Natural killer cell (primary cell): ENCODE measurements at regions not wholly inside any gene's neighbourhood (a gene's known extent, or its start where the extent isn't known, plus 50 kb on each side); places are given as distances from the start of the nearest gene placed in this dataset.

ENCODE experiments used
- ATAC-seq, 3 donors: fragments of 150-1000 bp in 2 of 3; fragments of 200-7000 bp in 1 of 3; cut with Tn5 transposase; 1 replicate in 1 of 3; 2 replicates in 2 of 3; pipeline ENCODE4 v1.10.0; 2021; ENCODE audit warnings: mild to moderate bottlenecking in 2 of 3, moderate library complexity in 2 of 3
- DNase-seq, 2 donors: peaks; one replicate each; pipeline versions ENCODE4 v3.0.0 to v3.0.0-alpha.2; 2013 to 2021; ENCODE audit warnings: mixed read lengths in 1 of 2
- H3K27ac ChIP-seq: one replicate; pipeline ENCODE4 v1.5.1; 2013; ENCODE audit warnings: mild to moderate bottlenecking, low read length
- H3K27me3 ChIP-seq: one replicate; pipeline ENCODE4 v1.6.1; 2013; ENCODE audit warnings: low read length; ENCODE audit not compliant: control insufficient read depth, insufficient read depth
- H3K36me3 ChIP-seq: one replicate; pipeline ENCODE4 v1.6.1; 2013; ENCODE audit warnings: low read length; ENCODE audit not compliant: control insufficient read depth, insufficient read depth
- H3K4me1 ChIP-seq: one replicate; pipeline ENCODE4 v1.6.1; 2013; ENCODE audit warnings: low read length; ENCODE audit not compliant: control insufficient read depth, insufficient read depth
- H3K4me3 ChIP-seq: one replicate; pipeline ENCODE4 v1.5.1; 2013; ENCODE audit warnings: low read length
- H3K9me3 ChIP-seq: one replicate; pipeline ENCODE4 v1.6.1; 2013; ENCODE audit warnings: low read length; ENCODE audit not compliant: control insufficient read depth, insufficient read depth
- H3K27ac Mint-ChIP-seq, 2 donors: one replicate each; pipeline ENCODE4 v1.8.0; 2022; ENCODE audit warnings: mild to moderate bottlenecking in 2 of 2, mixed read lengths in 2 of 2, moderate library complexity in 1 of 2
- H3K27me3 Mint-ChIP-seq, 2 donors: one replicate each; pipeline ENCODE4 v1.8.0; 2022; ENCODE audit warnings: low read depth in 2 of 2, mixed read lengths in 2 of 2
- H3K36me3 Mint-ChIP-seq: one replicate; pipeline ENCODE4 v1.8.0; 2022; ENCODE audit warnings: mixed read lengths
- H3K4me1 Mint-ChIP-seq, 2 donors: one replicate each; pipeline ENCODE4 v1.8.0; 2022; ENCODE audit warnings: mixed read lengths in 2 of 2
- H3K4me3 Mint-ChIP-seq: one replicate; pipeline ENCODE4 v1.8.0; 2022; ENCODE audit warnings: mild to moderate bottlenecking, moderate library complexity, mixed read lengths
- H3K9me3 Mint-ChIP-seq, 2 donors: one replicate each; pipeline ENCODE4 v1.8.0; 2022; ENCODE audit warnings: mixed read lengths in 2 of 2
- WGBS: methylation state at CpG from one replicate; pipeline ENCODE4 v1.1.7; 2013; ENCODE audit warnings: missing lambda C conversion rate; ENCODE audit not compliant: insufficient coverage; 5-methylcytosine and 5-hydroxymethylcytosine counted together
- intact Hi-C: fragments of 100-400 bp; cut with micrococcal nuclease; formaldehyde crosslinking; loops from one replicate; pipeline ENCODE4 v1.14.2; 2022
- TF ChIP-seq, protein P1 (sequence below): fragments of 200-600 bp; IDR thresholded peaks from one replicate; pipeline ENCODE4 v1.8.0; 2022; ENCODE audit warnings: antibody characterized with exemption

DNA sequence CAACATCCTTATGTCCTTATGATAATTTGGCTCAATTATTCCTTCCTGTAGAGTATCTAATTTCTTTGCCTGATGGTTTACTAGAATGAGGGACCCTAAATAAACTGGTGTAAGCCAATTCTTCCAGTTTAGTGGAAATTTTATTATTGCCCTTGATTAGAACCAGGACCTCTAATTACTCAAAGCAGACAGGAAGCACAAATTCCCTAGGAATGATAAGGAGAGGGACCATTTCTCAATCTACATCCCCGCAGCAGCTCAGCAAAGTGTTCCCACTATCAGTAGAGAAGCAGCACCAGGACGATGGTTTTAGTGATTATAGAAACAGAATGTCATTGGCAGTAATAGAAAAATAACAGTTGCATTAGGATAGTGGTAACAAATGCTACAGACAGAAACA, 97.1 kb downstream of the PLPPR4 start:
- no peaks in the 10 kb centered on the region for H3K36me3 Mint-ChIP-seq
- TF ChIP-seq, protein P1, sequence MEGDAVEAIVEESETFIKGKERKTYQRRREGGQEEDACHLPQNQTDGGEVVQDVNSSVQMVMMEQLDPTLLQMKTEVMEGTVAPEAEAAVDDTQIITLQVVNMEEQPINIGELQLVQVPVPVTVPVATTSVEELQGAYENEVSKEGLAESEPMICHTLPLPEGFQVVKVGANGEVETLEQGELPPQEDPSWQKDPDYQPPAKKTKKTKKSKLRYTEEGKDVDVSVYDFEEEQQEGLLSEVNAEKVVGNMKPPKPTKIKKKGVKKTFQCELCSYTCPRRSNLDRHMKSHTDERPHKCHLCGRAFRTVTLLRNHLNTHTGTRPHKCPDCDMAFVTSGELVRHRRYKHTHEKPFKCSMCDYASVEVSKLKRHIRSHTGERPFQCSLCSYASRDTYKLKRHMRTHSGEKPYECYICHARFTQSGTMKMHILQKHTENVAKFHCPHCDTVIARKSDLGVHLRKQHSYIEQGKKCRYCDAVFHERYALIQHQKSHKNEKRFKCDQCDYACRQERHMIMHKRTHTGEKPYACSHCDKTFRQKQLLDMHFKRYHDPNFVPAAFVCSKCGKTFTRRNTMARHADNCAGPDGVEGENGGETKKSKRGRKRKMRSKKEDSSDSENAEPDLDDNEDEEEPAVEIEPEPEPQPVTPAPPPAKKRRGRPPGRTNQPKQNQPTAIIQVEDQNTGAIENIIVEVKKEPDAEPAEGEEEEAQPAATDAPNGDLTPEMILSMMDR: no peak
- H3K27ac Mint-ChIP-seq: no peak overlapping the region
- no peaks in the 10 kb centered on the region for H3K27me3 ChIP-seq
- ATAC-seq (no peak), DNase-seq (no peak)
- no peaks in the 10 kb centered on the region for H3K9me3 ChIP-seq
- peaks cover 3 to 9% of the 10 kb centered on the region in 2 donors for H3K9me3 Mint-ChIP-seq
- H3K27ac ChIP-seq: no peak overlapping the region
- intact Hi-C loops: no loop called here
- 100% methylated on average over 1 of the region's 2 CpGs for WGBS
- H3K4me3 Mint-ChIP-seq: no peak overlapping the region
- no peaks in the 10 kb centered on the region for H3K4me1 ChIP-seq
- no peaks in the 10 kb centered on the region for H3K27me3 Mint-ChIP-seq
- no peaks in the 10 kb centered on the region for H3K36me3 ChIP-seq
- no peaks in the 10 kb centered on the region for H3K4me1 Mint-ChIP-seq
- no peak overlapping the region for H3K4me3 ChIP-seq

GRCh38 chr1:99363531-99363930, 99.2 kb downstream of the PLPPR4 start:
- H3K4me1 Mint-ChIP-seq: no peaks in the 10 kb centered on the region
- Histone ChIP-seq H3K36me3 (no peaks in the 10 kb centered on the region), H3K27ac (no peak overlapping the region), H3K4me1 (no peaks in the 10 kb centered on the region), H3K9me3 (no peaks in the 10 kb centered on the region), H3K27me3 (no peaks in the 10 kb centered on the region), H3K4me3 (no peak overlapping the region)
- no peaks in the 10 kb centered on the region for H3K27me3 Mint-ChIP-seq
- DNase-seq (no peak), ATAC-seq (no peak)
- H3K9me3 Mint-ChIP-seq: peaks cover 9% of the 10 kb centered on the region in 2 donors
- intact Hi-C loops: no loop called here
- no peaks in the 10 kb centered on the region for H3K36me3 Mint-ChIP-seq
- TF ChIP-seq, protein P1: no peak
- H3K27ac Mint-ChIP-seq: no peak overlapping the region
- WGBS: 69% methylated on average over 2 of the region's 2 CpGs
- no peak overlapping the region for H3K4me3 Mint-ChIP-seq

GRCh38 chr1:99365141-99365540, 100.8 kb downstream of the PLPPR4 start:
- ATAC-seq (no peak), DNase-seq (no peak)
- Mint-ChIP-seq H3K27me3 (no peaks in the 10 kb centered on the region), H3K9me3 (peaks cover 8 to 13% of the 10 kb centered on the region in 2 donors), H3K27ac (no peak overlapping the region), H3K4me3 (no peak overlapping the region), H3K36me3 (no peaks in the 10 kb centered on the region), H3K4me1 (no peaks in the 10 kb centered on the region)
- Histone ChIP-seq H3K27ac (no peak overlapping the region), H3K4me3 (no peak overlapping the region), H3K36me3 (no peaks in the 10 kb centered on the region), H3K27me3 (no peaks in the 10 kb centered on the region), H3K4me1 (no peaks in the 10 kb centered on the region), H3K9me3 (no peaks in the 10 kb centered on the region)
- TF ChIP-seq, protein P1: no peak
- intact Hi-C loops: no loop called here
- 83% methylated on average over 5 of the region's 6 CpGs for WGBS

- H3K27me3 ChIP-seq: no peaks in the 10 kb centered on the region
- Mint-ChIP-seq H3K27ac (no peak overlapping the region), H3K4me1 (no peaks in the 10 kb centered on the region), H3K36me3 (no peaks in the 10 kb centered on the region), H3K27me3 (no peaks in the 10 kb centered on the region), H3K9me3 (peaks cover 6 to 13% of the 10 kb centered on the region in 2 donors), H3K4me3 (no peak overlapping the region)
- no peaks in the 10 kb centered on the region for H3K4me1 ChIP-seq
- H3K27ac ChIP-seq: no peak overlapping the region
- intact Hi-C loops: no loop called here
- DNase-seq: no peak
- H3K4me3 ChIP-seq: no peak overlapping the region
- TF ChIP-seq, protein P1: no peak
- no peak for ATAC-seq
- H3K36me3 ChIP-seq: no peaks in the 10 kb centered on the region
- H3K9me3 ChIP-seq: no peaks in the 10 kb centered on the region
- 94% methylated on average over 1 of the region's 1 CpG for WGBS
Observed at GRCh38 chr1:99365545-99365944, 101.3 kb downstream of the PLPPR4 start.
